Uterus (tissue), 3 donors: ENCODE measurements at regions not wholly inside any gene's neighbourhood (a gene's known extent, or its start where the extent isn't known, plus 50 kb on each side); places are given as distances from the start of the nearest gene placed in this dataset.
"Not testable (repeated sequence)": the region's sequence is repeated elsewhere in the genome, so short reads cannot be mapped to it uniquely, and the experiment has no call there.

Experiments used
- DNase-seq, 2 donors: peaks; one replicate each; pipeline ENCODE4 v3.0.0-alpha.2; 2019 to 2020
- H3K27ac ChIP-seq, 2 donors: fragments of 200-600 bp; sonication (generic); 1 replicate in 1 of 2; 2 replicates in 1 of 2; pipeline ENCODE4 v1.5.1; 2016 to 2018
- H3K27me3 ChIP-seq, 2 donors: fragments of 200-600 bp; sonication (generic); one replicate each; pipeline ENCODE4 v1.5.1; 2018 to 2019; ENCODE audit warnings: control low read depth in 1 of 2
- H3K36me3 ChIP-seq, 2 donors: fragments of 200-600 bp; sonication (generic); one replicate each; pipeline ENCODE4 v1.5.1; 2019; ENCODE audit warnings: control low read depth in 1 of 2
- H3K4me1 ChIP-seq, 2 donors: fragments of 200-600 bp; sonication (generic); one replicate each; pipeline ENCODE4 v1.5.1; 2018 to 2019; ENCODE audit warnings: control low read depth in 1 of 2
- H3K4me3 ChIP-seq, 2 donors: fragments of 200-600 bp; sonication (generic); 1 replicate in 1 of 2; 2 replicates in 1 of 2; pipeline ENCODE4 v1.5.1; 2018 to 2019; ENCODE audit warnings: mild to moderate bottlenecking in 1 of 2
- H3K9me3 ChIP-seq, 2 donors: fragments of 200-600 bp; sonication (generic); one replicate each; pipeline ENCODE4 v1.5.1; 2019; ENCODE audit warnings: control low read depth in 1 of 2
- CTCF ChIP-seq, 4 experiments: fragments of 200-600 bp in 2 of 4; fragments of 450-650 bp in 2 of 4; sonication (generic) in 2 of 4; IDR thresholded peaks; one replicate each; pipeline ENCODE4 v1.5.1; 2016 to 2019; ENCODE audit warnings: antibody characterized with exemption in 4 of 4, mild to moderate bottlenecking in 2 of 4, moderate library complexity in 1 of 4
- POLR2A ChIP-seq, 2 donors: fragments of 450-650 bp; IDR thresholded peaks; one replicate each; pipeline ENCODE4 v1.6.1; 2016; ENCODE audit warnings: antibody characterized with exemption in 2 of 2, mild to moderate bottlenecking in 1 of 2, moderate library complexity in 1 of 2
- intact Hi-C: fragments of 100-400 bp; cut with DNase I; formaldehyde crosslinking; loops from one replicate; pipeline ENCODE4 v1.15.1; 2023; ENCODE audit warnings: low total_unique reads
- donor health status: DM: yes; HTN: yes; CAD: no.

- no peak overlapping the region for H3K27ac ChIP-seq
- H3K4me3 ChIP-seq: no peak overlapping the region
- H3K9me3 ChIP-seq: no peaks in the 10 kb centered on the region
- intact Hi-C loops: no loop called here
- no peaks in the 10 kb centered on the region for H3K36me3 ChIP-seq
- H3K4me1 ChIP-seq: no peaks in the 10 kb centered on the region
- no peak for TF ChIP-seq CTCF (IDR thresholded peaks at IDR 0.05)
- no peak for TF ChIP-seq POLR2A (IDR thresholded peaks at IDR 0.05)
- DNase-seq: no peak
- H3K27me3 ChIP-seq: no peaks in the 10 kb centered on the region
Measured at GRCh38 chr5:110973510-110973909, 98.0 kb upstream of the TSLP start.

DNA sequence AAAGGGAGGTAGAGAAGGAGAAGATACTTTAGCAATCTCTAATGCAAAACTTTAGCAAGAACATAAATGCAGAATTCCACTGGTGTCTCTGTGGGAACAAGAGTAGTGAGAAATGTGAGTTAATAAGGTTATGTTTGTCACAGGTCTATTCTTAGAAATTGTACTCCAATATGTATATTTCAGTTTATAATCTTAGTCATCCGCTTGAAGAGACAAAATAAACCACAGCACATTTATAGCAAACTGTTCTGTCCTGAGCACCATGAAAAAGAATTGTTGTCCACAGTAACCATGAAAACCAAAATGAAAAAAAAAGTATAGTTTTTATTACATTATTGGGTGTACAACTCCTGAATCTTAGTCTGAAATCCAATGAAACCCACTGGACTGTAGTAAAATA, 93.6 kb upstream of the TSLP start:
- intact Hi-C loops: no loop called here
- Histone ChIP-seq H3K4me3 (no peak overlapping the region), H3K36me3 (no peaks in the 10 kb centered on the region), H3K9me3 (no peaks in the 10 kb centered on the region), H3K27ac (no peak overlapping the region), H3K27me3 (no peaks in the 10 kb centered on the region), H3K4me1 (no peaks in the 10 kb centered on the region)
- TF ChIP-seq POLR2A (IDR thresholded peaks at IDR 0.05): no peak
- TF ChIP-seq CTCF (IDR thresholded peaks at IDR 0.05): no peak
- no peak for DNase-seq

DNA sequence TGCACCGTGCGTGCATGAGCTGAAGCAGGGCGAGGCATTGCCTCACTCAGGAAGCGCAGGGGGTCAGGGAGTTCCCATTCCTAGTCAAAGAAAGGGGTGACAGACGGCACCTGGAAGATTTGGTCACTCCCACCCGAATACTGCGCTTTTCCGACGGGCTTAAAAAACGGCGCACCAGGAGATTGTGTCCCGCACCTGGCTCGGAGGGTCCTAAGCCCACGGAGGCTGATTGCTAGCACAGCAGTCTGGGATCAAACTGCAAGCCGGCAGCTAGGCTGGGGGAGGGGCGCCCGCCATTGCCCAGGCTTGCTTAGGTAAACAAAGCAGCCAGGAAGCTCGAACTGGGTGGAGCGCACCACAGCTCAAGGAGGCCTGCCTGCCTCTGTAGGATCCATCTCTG, 85.6 kb upstream of the TSLP start:
- H3K27ac ChIP-seq, DNase-seq, H3K27me3 ChIP-seq, intact Hi-C loops, H3K4me1 ChIP-seq, H3K36me3 ChIP-seq, H3K4me3 ChIP-seq, H3K9me3 ChIP-seq: not testable (repeated sequence)

- intact Hi-C loops, H3K4me3 ChIP-seq, H3K36me3 ChIP-seq, DNase-seq, H3K27ac ChIP-seq, H3K4me1 ChIP-seq, H3K27me3 ChIP-seq, H3K9me3 ChIP-seq: not testable (repeated sequence)
Measured at GRCh38 chr5:110987573-110987972, 83.9 kb upstream of the TSLP start.

GRCh38 chr5:110996742-110997141, 74.8 kb upstream of the TSLP start:
- TF ChIP-seq CTCF (IDR thresholded peaks at IDR 0.05) (no peak), POLR2A (IDR thresholded peaks at IDR 0.05) (no peak)
- H3K27me3 ChIP-seq: no peaks in the 10 kb centered on the region
- no peaks in the 10 kb centered on the region for H3K36me3 ChIP-seq
- no peaks in the 10 kb centered on the region for H3K4me1 ChIP-seq
- DNase-seq: no peak
- H3K9me3 ChIP-seq: no peaks in the 10 kb centered on the region
- intact Hi-C loops: no loop called here
- H3K27ac ChIP-seq: no peak overlapping the region
- no peak overlapping the region for H3K4me3 ChIP-seq

- TF ChIP-seq POLR2A (IDR thresholded peaks at IDR 0.05) (no peak), CTCF (IDR thresholded peaks at IDR 0.05) (no peak)
- Histone ChIP-seq H3K27me3 (no peaks in the 10 kb centered on the region), H3K9me3 (no peaks in the 10 kb centered on the region), H3K27ac (no peak overlapping the region), H3K4me3 (no peak overlapping the region), H3K36me3 (no peaks in the 10 kb centered on the region), H3K4me1 (no peaks in the 10 kb centered on the region)
- intact Hi-C loops: no loop called here
- DNase-seq: no peak
Measured at GRCh38 chr5:111002036-111002435, 69.5 kb upstream of the TSLP start.
